HEK293 (cell line): ENCODE measurements at regions not wholly inside any gene's neighbourhood (a gene's known extent, or its start where the extent isn't known, plus 50 kb on each side); places are given as distances from the start of the nearest gene placed in this dataset.

Source experiments
- PRDM1 ChIP-seq: fragments of 450-650 bp; formaldehyde crosslinking; IDR thresholded peaks from 2 replicates; pipeline ENCODE4; 2016; ENCODE audit warnings: missing biosample characterization, missing genetic modification characterization
- YY1 ChIP-seq: fragments of 450-650 bp; formaldehyde crosslinking; IDR thresholded peaks from 2 replicates; pipeline ENCODE4 v1.5.1; 2018; ENCODE audit warnings: missing biosample characterization, missing genetic modification characterization
- ZNF211 ChIP-seq: fragments of 450-650 bp; formaldehyde crosslinking; IDR thresholded peaks from 2 replicates; pipeline ENCODE4 v1.5.1; 2016; ENCODE audit warnings: low read depth, missing biosample characterization, missing genetic modification characterization
- ZNF677 ChIP-seq: fragments of 450-650 bp; IDR thresholded peaks from 2 replicates; pipeline ENCODE4 v1.5.0; 2018; ENCODE audit warnings: missing biosample characterization, mild to moderate bottlenecking, missing genetic modification characterization, moderate library complexity
- ZNF776 ChIP-seq: fragments of 450-650 bp; formaldehyde crosslinking; IDR thresholded peaks from 2 replicates; pipeline ENCODE4 v1.5.0; 2017; ENCODE audit warnings: missing biosample characterization, missing genetic modification characterization, borderline replicate concordance
- TF ChIP-seq, protein P1 (sequence below): fragments of 450-650 bp; formaldehyde crosslinking; IDR thresholded peaks from 2 replicates; pipeline ENCODE4 v1.5.1; 2016; ENCODE audit warnings: missing biosample characterization, missing genetic modification characterization
- TF ChIP-seq, protein P2 (sequence below): fragments of 450-650 bp; formaldehyde crosslinking; IDR thresholded peaks from 2 replicates; pipeline ENCODE4 v1.5.1; 2016; ENCODE audit warnings: missing biosample characterization, missing genetic modification characterization, low read depth
- TF ChIP-seq, protein P3 (sequence below): fragments of 450-650 bp; formaldehyde crosslinking; IDR thresholded peaks from 2 replicates; pipeline ENCODE4 v1.5.1; 2016; ENCODE audit warnings: missing biosample characterization, missing genetic modification characterization
- TF ChIP-seq, protein P4 (sequence below): fragments of 450-650 bp; formaldehyde crosslinking; optimal IDR thresholded peaks from 2 replicates; pipeline ENCODE3; 2016; ENCODE audit warnings: missing biosample characterization, mild to moderate bottlenecking, missing genetic modification characterization

DNA sequence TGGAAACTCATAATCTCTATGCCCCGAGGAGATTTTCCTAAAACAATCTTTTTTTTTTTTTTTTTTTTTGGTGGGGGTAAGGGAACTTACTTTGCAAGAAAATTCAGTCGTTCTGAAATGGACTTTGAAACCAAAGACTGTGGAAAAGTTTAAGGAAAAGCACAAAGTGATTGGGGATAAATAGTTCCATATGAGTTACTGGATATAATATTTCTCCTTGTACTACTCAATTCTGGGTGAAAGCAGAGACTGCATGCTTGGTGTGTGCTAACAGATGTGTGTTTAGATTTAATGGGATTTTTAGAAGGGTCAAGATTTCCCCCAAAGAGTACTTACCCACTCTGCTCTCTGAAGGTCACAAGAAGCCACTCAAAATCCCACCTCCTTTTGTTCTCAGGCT, 204.9 kb upstream of the USP24 start:
- TF ChIP-seq, protein P1, sequence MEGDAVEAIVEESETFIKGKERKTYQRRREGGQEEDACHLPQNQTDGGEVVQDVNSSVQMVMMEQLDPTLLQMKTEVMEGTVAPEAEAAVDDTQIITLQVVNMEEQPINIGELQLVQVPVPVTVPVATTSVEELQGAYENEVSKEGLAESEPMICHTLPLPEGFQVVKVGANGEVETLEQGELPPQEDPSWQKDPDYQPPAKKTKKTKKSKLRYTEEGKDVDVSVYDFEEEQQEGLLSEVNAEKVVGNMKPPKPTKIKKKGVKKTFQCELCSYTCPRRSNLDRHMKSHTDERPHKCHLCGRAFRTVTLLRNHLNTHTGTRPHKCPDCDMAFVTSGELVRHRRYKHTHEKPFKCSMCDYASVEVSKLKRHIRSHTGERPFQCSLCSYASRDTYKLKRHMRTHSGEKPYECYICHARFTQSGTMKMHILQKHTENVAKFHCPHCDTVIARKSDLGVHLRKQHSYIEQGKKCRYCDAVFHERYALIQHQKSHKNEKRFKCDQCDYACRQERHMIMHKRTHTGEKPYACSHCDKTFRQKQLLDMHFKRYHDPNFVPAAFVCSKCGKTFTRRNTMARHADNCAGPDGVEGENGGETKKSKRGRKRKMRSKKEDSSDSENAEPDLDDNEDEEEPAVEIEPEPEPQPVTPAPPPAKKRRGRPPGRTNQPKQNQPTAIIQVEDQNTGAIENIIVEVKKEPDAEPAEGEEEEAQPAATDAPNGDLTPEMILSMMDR, result no peak
- TF ChIP-seq ZNF211 (no peak), YY1 (no peak), ZNF677 (no peak), PRDM1 (tag by site-specific recombination) (no peak), ZNF776 (tag by site-specific recombination) (no peak)
- TF ChIP-seq, protein P2, sequence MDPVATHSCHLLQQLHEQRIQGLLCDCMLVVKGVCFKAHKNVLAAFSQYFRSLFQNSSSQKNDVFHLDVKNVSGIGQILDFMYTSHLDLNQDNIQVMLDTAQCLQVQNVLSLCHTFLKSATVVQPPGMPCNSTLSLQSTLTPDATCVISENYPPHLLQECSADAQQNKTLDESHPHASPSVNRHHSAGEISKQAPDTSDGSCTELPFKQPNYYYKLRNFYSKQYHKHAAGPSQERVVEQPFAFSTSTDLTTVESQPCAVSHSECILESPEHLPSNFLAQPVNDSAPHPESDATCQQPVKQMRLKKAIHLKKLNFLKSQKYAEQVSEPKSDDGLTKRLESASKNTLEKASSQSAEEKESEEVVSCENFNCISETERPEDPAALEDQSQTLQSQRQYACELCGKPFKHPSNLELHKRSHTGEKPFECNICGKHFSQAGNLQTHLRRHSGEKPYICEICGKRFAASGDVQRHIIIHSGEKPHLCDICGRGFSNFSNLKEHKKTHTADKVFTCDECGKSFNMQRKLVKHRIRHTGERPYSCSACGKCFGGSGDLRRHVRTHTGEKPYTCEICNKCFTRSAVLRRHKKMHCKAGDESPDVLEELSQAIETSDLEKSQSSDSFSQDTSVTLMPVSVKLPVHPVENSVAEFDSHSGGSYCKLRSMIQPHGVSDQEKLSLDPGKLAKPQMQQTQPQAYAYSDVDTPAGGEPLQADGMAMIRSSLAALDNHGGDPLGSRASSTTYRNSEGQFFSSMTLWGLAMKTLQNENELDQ (tag by site-specific recombination), result no peak
- TF ChIP-seq, protein P3, sequence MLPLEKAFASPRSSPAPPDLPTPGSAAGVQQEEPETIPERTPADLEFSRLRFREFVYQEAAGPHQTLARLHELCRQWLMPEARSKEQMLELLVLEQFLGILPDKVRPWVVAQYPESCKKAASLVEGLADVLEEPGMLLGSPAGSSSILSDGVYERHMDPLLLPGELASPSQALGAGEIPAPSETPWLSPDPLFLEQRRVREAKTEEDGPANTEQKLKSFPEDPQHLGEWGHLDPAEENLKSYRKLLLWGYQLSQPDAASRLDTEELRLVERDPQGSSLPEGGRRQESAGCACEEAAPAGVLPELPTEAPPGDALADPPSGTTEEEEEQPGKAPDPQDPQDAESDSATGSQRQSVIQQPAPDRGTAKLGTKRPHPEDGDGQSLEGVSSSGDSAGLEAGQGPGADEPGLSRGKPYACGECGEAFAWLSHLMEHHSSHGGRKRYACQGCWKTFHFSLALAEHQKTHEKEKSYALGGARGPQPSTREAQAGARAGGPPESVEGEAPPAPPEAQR (tag by site-specific recombination), result no peak
- TF ChIP-seq, protein P4, sequence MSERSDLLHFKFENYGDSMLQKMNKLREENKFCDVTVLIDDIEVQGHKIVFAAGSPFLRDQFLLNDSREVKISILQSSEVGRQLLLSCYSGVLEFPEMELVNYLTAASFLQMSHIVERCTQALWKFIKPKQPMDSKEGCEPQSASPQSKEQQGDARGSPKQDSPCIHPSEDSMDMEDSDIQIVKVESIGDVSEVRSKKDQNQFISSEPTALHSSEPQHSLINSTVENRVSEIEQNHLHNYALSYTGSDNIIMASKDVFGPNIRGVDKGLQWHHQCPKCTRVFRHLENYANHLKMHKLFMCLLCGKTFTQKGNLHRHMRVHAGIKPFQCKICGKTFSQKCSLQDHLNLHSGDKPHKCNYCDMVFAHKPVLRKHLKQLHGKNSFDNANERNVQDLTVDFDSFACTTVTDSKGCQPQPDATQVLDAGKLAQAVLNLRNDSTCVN (tag by site-specific recombination), result no peak
